GM12892 (cell line): ENCODE measurements at regions not wholly inside any gene's neighbourhood (a gene's known extent, or its start where the extent isn't known, plus 50 kb on each side); places are given as distances from the start of the nearest gene placed in this dataset.

Experiments used
- POLR2A ChIP-seq: IDR thresholded peaks from 2 replicates; pipeline ENCODE4 v1.6.1; 2011; ENCODE audit warnings: low read depth, low read length, control low read depth
- TAF1 ChIP-seq: IDR thresholded peaks from 2 replicates; pipeline ENCODE4 v1.6.1; 2011; ENCODE audit warnings: low read depth, mild to moderate bottlenecking, control low read depth, low read length, borderline replicate concordance

- no peak for TF ChIP-seq TAF1
- no peak for TF ChIP-seq POLR2A
Observed at GRCh38 chr1:14168326-14169063, 430.0 kb upstream of the KAZN start.
